GM23248 (cell line): ENCODE measurements at regions not wholly inside any gene's neighbourhood (a gene's known extent, or its start where the extent isn't known, plus 50 kb on each side); places are given as distances from the start of the nearest gene placed in this dataset.

Experiments
- DNase-seq: peaks from one replicate; pipeline ENCODE4 v3.0.0-alpha.2; 2015
- H2AFZ ChIP-seq: fragments of 200-600 bp; sonication (generic); 2 replicates; pipeline ENCODE4 v1.6.1; 2016; ENCODE audit warnings: antibody characterized with exemption
- H3F3A ChIP-seq: fragments of 200-600 bp; sonication (generic); 2 replicates; pipeline ENCODE4 v1.6.1; 2016; ENCODE audit warnings: mild to moderate bottlenecking, antibody characterized with exemption, mixed run types; ENCODE audit not compliant: insufficient read depth
- H3K27ac ChIP-seq: fragments of 200-600 bp; sonication (generic); 2 replicates; pipeline ENCODE4 v1.5.1; 2016; ENCODE audit warnings: mild to moderate bottlenecking
- H3K27me3 ChIP-seq: fragments of 200-600 bp; sonication (generic); replicated peaks from 2 replicates; pipeline ENCODE4 v1.6.1; 2016; ENCODE audit warnings: mild to moderate bottlenecking; ENCODE audit not compliant: insufficient read depth
- H3K36me3 ChIP-seq: fragments of 200-600 bp; sonication (generic); 2 replicates; pipeline ENCODE4 v1.6.1; 2016; ENCODE audit warnings: low read depth, mild to moderate bottlenecking
- H3K4me1 ChIP-seq: fragments of 200-600 bp; sonication (generic); 2 replicates; pipeline ENCODE4 v1.6.1; 2016; ENCODE audit warnings: mild to moderate bottlenecking; ENCODE audit not compliant: insufficient read depth
- H3K4me2 ChIP-seq: fragments of 200-600 bp; sonication (generic); one replicate; pipeline ENCODE4 v1.6.1; 2016; ENCODE audit warnings: mild to moderate bottlenecking; ENCODE audit not compliant: unreplicated experiment
- H3K4me3 ChIP-seq: fragments of 200-600 bp; sonication (generic); 2 replicates; pipeline ENCODE4 v1.5.1; 2016; ENCODE audit warnings: mild to moderate bottlenecking
- H3K79me2 ChIP-seq: fragments of 200-600 bp; sonication (generic); 2 replicates; pipeline ENCODE4 v1.6.1; 2016; ENCODE audit warnings: mild to moderate bottlenecking; ENCODE audit not compliant: insufficient read depth
- H3K9ac ChIP-seq: fragments of 200-600 bp; sonication (generic); 2 replicates; pipeline ENCODE4 v1.6.1; 2016; ENCODE audit warnings: mild to moderate bottlenecking
- H3K9me2 ChIP-seq: fragments of 200-600 bp; sonication (generic); 2 replicates; pipeline ENCODE4 v1.6.1; 2016; ENCODE audit warnings: mixed run types, mild to moderate bottlenecking, moderate library complexity; ENCODE audit not compliant: insufficient read depth
- H3K9me3 ChIP-seq: fragments of 200-600 bp; sonication (generic); one replicate; pipeline ENCODE4 v1.6.1; 2017; ENCODE audit warnings: low read depth
- H4K20me1 ChIP-seq: fragments of 200-600 bp; sonication (generic); 2 replicates; pipeline ENCODE4 v1.6.0; 2016; ENCODE audit not compliant: insufficient read depth
- EZH2 ChIP-seq: fragments of 200-600 bp; sonication (generic); IDR thresholded peaks from 2 replicates; pipeline ENCODE4 v1.6.1; 2018; ENCODE audit warnings: antibody characterized with exemption, mild to moderate bottlenecking; ENCODE audit not compliant: insufficient read depth, poor library complexity, severe bottlenecking
- EZH2phosphoT487 ChIP-seq: fragments of 200-600 bp; sonication (generic); IDR thresholded peaks from 2 replicates; pipeline ENCODE4 v1.6.1; 2018; ENCODE audit warnings: antibody characterized with exemption, moderate library complexity, mild to moderate bottlenecking, low read depth; ENCODE audit not compliant: insufficient read depth
- WGBS, 2 experiments: methylation state at CpG; one replicate each; pipeline ENCODE4 v1.1.6; 2015 to 2017; ENCODE audit warnings: low lambda C conversion rate in 2 of 2, low coverage in 1 of 2; ENCODE audit errors: missing lambda C conversion rate in 2 of 2; 5-methylcytosine and 5-hydroxymethylcytosine counted together
- in situ Hi-C: fragments of 300-500 bp; cut with MboI; formaldehyde crosslinking; loops from 2 replicates; pipeline ENCODE4 v1.15.0; 2020

- Histone ChIP-seq H3K4me3 (peak overlapping the region; percentile 46), H2AFZ (peak overlapping the region; percentile 65)
- TF ChIP-seq EZH2phosphoT487 (no peak), EZH2 (no peak)
Measured at GRCh38 chr6:144897441-144897921, 612.3 kb downstream of the UTRN start.

DNA sequence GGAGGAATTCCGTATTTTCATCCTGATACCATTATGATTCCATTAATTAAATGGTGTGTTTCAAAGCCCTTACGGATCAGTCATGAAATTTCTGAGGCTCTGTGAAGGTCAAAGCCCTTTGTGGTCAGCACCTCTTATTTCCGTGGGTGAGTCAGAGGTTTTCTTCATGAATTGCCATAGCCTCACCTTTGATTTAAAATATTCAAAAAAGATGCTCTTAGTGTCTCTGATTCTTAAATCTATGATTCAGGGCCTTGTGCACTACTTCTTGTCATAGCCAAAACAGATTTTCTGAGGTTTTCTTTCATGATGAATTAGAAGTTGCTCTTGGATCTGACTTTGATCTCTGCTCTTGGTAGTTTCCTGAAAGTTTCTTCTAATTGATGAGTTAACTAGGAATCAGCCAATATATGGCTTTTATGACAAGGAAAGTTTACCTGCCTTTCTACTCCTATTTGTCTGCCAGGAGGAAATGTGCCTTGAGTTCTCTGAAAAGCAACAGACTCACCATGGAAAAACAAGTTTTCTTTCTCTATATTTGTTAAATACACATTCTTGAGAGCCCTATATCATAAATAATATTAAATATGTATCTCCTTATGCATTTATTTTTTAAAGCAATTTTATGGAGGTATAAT, 613.0 kb downstream of the UTRN start:
- TF ChIP-seq EZH2phosphoT487 (no peak), EZH2 (no peak)
- DNase-seq = peak; percentile 82
- Histone ChIP-seq H3F3A (peaks cover 44% of the 10 kb centered on the region), H3K27ac (peak overlapping the region; percentile 95), H3K79me2 (no peaks in the 10 kb centered on the region), H3K4me1 (peaks cover 50% of the 10 kb centered on the region), H3K4me3 (peak overlapping the region; percentile 46), H4K20me1 (no peaks in the 10 kb centered on the region), H3K9me3 (no peaks in the 10 kb centered on the region), H3K27me3 (no peaks in the 10 kb centered on the region), H3K9me2 (no peaks in the 10 kb centered on the region), H3K36me3 (peaks cover 3% of the 10 kb centered on the region; the same call in 1 of the 2 replicates), H3K4me2 (peak overlapping the region; percentile 78), H3K9ac (peak overlapping the region; percentile 64), H2AFZ (peak overlapping the region; percentile 65; the same call in 1 of the 2 replicates)
- 1 to 2% methylated on average over 3 of the region's 3 CpGs for WGBS, 2 experiments
- in situ Hi-C loops = no loop called here

More at GRCh38 chr6:144897441-144897921, 612.3 kb downstream of the UTRN start:
- Histone ChIP-seq H3K27me3 (no peaks in the 10 kb centered on the region), H3K4me1 (peaks cover 50% of the 10 kb centered on the region), H3K79me2 (no peaks in the 10 kb centered on the region), H3K27ac (peak overlapping the region; percentile 95), H3F3A (peaks cover 44% of the 10 kb centered on the region), H3K9me2 (no peaks in the 10 kb centered on the region), H4K20me1 (no peaks in the 10 kb centered on the region), H3K36me3 (peaks cover 3% of the 10 kb centered on the region; the same call in 1 of the 2 replicates), H3K9ac (peak overlapping the region; percentile 64), H3K9me3 (no peaks in the 10 kb centered on the region), H3K4me2 (peak overlapping the region; percentile 78)
- 4 to 8% methylated on average over 4 of the region's 4 CpGs for WGBS, 2 experiments
- peak; percentile 93 for DNase-seq
- in situ Hi-C loops = no loop called here

DNA sequence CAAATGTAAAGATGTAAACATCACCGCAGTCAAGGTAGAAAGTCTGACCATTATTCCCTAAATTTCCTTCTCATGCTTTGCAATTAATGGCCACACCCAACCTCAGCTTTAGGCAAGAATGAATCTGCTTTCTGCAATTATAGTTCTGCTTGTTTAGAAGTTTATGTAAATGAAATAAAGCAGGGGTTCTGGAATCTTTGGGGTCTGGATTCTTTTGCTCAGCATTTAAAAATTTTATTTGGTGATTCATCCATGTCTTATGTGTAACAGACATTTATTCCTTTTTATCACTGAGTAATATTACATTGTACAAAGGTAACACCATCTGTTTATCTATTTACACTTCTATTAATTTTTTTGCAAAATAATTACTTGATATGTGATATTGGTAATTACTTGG, 613.6 kb downstream of the UTRN start:
- Histone ChIP-seq H3K27me3 (no peaks in the 10 kb centered on the region), H3K9me3 (no peaks in the 10 kb centered on the region), H3K27ac (peak overlapping the region; percentile 95), H2AFZ (no peak overlapping the region), H3K9ac (no peak overlapping the region), H3K9me2 (no peaks in the 10 kb centered on the region), H3K4me2 (peak overlapping the region; percentile 78), H3K4me3 (peak overlapping the region; percentile 46; the same call in 1 of the 2 replicates), H4K20me1 (no peaks in the 10 kb centered on the region), H3K36me3 (peaks cover 3% of the 10 kb centered on the region; the same call in 1 of the 2 replicates), H3K4me1 (peaks cover 50% of the 10 kb centered on the region), H3K79me2 (no peaks in the 10 kb centered on the region), H3F3A (peaks cover 44% of the 10 kb centered on the region)
- WGBS, 2 experiments = 100% methylated on average over 1 of the region's 1 CpG
- in situ Hi-C loops = no loop called here
- peak; percentile 25 for DNase-seq
- TF ChIP-seq EZH2 (no peak), EZH2phosphoT487 (no peak)

DNA sequence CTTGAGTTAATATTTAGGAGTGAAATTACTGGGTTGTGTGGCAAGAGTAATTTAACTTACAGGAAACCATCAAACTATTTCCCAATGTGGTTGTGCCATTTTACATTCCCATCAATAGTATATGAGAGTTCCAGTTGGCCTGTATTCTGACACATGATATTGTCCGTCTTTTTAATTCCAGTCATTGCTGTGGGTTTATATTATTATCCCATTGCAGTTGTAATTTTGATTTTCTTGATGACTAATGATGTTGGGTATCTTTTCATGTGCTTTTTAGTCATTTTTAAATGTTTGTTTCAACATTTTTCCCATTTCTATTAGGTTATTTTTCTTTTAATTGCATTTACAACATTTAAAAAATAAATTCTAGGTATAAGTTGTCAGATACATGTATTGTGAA, 614.0 kb downstream of the UTRN start:
- no peaks in the 10 kb centered on the region for H3K9me2 ChIP-seq
- no peaks in the 10 kb centered on the region for H3K79me2 ChIP-seq
- DNase-seq = peak; percentile 73
- H3K4me3 ChIP-seq = peak overlapping the region; percentile 46; the same call in 1 of the 2 replicates
- H3K4me1 ChIP-seq = peaks cover 50% of the 10 kb centered on the region
- 3 to 4% methylated on average over 1 of the region's 1 CpG for WGBS, 2 experiments
- in situ Hi-C loops = no loop called here
- H3K9me3 ChIP-seq = no peaks in the 10 kb centered on the region
- H3K27me3 ChIP-seq = no peaks in the 10 kb centered on the region
- H2AFZ ChIP-seq = no peak overlapping the region
- H4K20me1 ChIP-seq = no peaks in the 10 kb centered on the region
- H3K27ac ChIP-seq = peak overlapping the region; percentile 95
- 0 out of 2 replicates have a peak overlapping the region, but pooled peaks have one; percentile 6 for H3K9ac ChIP-seq
- TF ChIP-seq EZH2 (no peak), EZH2phosphoT487 (no peak)
- H3F3A ChIP-seq = peaks cover 44% of the 10 kb centered on the region
- H3K36me3 ChIP-seq = peaks cover 3% of the 10 kb centered on the region; the same call in 1 of the 2 replicates
- H3K4me2 ChIP-seq = peak overlapping the region; percentile 78
